CD8-positive, alpha-beta memory T cell (primary cell): ENCODE measurements at regions not wholly inside any gene's neighbourhood (a gene's known extent, or its start where the extent isn't known, plus 50 kb on each side); places are given as distances from the start of the nearest gene placed in this dataset.

Source experiments
- CTCF ChIA-PET: fragments of 350-600 bp; sonication (Branson Sonifier 250); formaldehyde crosslinking; loops from one replicate; lab custom pipeline; 2021; ENCODE audit warnings: antibody characterized with exemption; lab: Charles Lee
- POLR2A ChIA-PET: fragments of 350-600 bp; sonication (Branson Sonifier 250); formaldehyde crosslinking; loops from one replicate; lab custom pipeline; 2021; ENCODE audit warnings: antibody characterized with exemption; lab: Charles Lee
- DNase-seq, 5 donors: peaks; one replicate each; pipeline versions ENCODE4 v3.0.0 to v3.0.0-alpha.2; 2020 to 2022; ENCODE audit warnings: mixed read lengths in 1 of 5
- H3K27ac ChIP-seq: one replicate; pipeline ENCODE4 v1.7.0; 2013; ENCODE audit warnings: low read depth, mild to moderate bottlenecking, low read length, moderate library complexity
- H3K27me3 ChIP-seq: 2 replicates; pipeline ENCODE4 v1.7.0; 2013; ENCODE audit warnings: low read length, mild to moderate bottlenecking; ENCODE audit not compliant: insufficient read depth, poor library complexity, severe bottlenecking
- H3K36me3 ChIP-seq: 2 replicates; pipeline ENCODE4 v1.7.0; 2013; ENCODE audit warnings: mild to moderate bottlenecking, low read length, moderate library complexity; ENCODE audit not compliant: insufficient read depth
- H3K4me1 ChIP-seq: 2 replicates; pipeline ENCODE4 v1.7.0; 2013; ENCODE audit warnings: mild to moderate bottlenecking, low read length, moderate library complexity; ENCODE audit not compliant: insufficient read depth
- H3K4me3 ChIP-seq: 2 replicates; pipeline ENCODE4 v1.7.0; 2013; ENCODE audit warnings: mild to moderate bottlenecking, low read length
- H3K9me3 ChIP-seq: 2 replicates; pipeline ENCODE4 v1.7.0; 2013; ENCODE audit warnings: mild to moderate bottlenecking, low read length
- H3K27ac Mint-ChIP-seq, 8 donors: one replicate each; pipeline ENCODE4 v1.8.0; 2020 to 2021; ENCODE audit warnings: mixed read lengths in 8 of 8, mild to moderate bottlenecking in 6 of 8, inconsistent platforms in 3 of 8, moderate library complexity in 3 of 8
- H3K27me3 Mint-ChIP-seq, 2 donors: one replicate each; pipeline ENCODE4 v1.8.0; 2020 to 2021; ENCODE audit warnings: mixed read lengths in 2 of 2, mild to moderate bottlenecking in 1 of 2, moderate library complexity in 1 of 2
- H3K36me3 Mint-ChIP-seq, 3 donors: one replicate each; pipeline ENCODE4 v1.8.0; 2020 to 2021; ENCODE audit warnings: mixed read lengths in 3 of 3, inconsistent platforms in 1 of 3, mild to moderate bottlenecking in 1 of 3
- H3K4me1 Mint-ChIP-seq, 3 donors: one replicate each; pipeline ENCODE4 v1.8.0; 2020 to 2021; ENCODE audit warnings: mixed read lengths in 3 of 3, inconsistent platforms in 1 of 3, mild to moderate bottlenecking in 1 of 3
- H3K4me3 Mint-ChIP-seq, 7 donors: one replicate each; pipeline ENCODE4 v1.8.0; 2020 to 2021; ENCODE audit warnings: mixed read lengths in 7 of 7, mild to moderate bottlenecking in 6 of 7, moderate library complexity in 4 of 7, inconsistent platforms in 2 of 7
- H3K9me3 Mint-ChIP-seq, 5 donors: one replicate each; pipeline ENCODE4 v1.8.0; 2020 to 2022; ENCODE audit warnings: mixed read lengths in 5 of 5, mild to moderate bottlenecking in 3 of 5, moderate library complexity in 2 of 5, inconsistent platforms in 1 of 5

DNA sequence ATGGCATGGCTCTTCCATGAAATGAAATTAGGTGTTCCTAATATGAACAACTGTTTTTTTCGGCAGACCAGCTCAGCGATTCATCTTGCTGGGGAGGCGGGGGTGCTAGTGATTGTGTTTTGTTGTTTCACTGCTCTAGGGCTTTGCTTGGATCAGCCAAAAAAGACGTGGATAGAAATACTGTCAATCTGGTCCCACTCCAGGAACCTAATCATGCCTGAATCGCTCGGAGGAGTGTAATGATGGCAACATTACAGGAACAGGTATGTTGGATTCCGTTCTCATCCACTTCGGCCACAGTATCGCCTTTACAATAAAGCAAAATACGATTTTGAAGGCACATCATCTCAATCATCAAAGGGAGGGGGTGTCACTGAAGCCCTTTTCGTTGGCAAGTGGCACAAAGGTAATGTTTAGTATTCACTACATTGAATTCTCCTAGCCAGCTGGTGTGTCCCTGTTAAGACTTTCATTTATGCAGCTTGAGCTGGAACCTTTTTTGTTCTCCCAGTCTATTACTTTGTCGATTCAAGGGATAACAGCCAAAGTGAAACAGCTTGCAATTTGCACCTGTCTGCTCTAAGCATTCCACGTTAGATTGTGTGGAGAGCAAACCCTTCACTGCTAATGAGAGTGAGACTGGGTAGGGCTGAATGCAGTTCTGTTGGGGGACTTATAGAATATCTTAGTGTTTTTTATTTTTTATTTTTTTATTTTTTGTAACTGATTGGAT lies 477.7 kb downstream of the TFAP2A start:
- no peaks in the 10 kb centered on the region for H3K9me3 ChIP-seq
- Mint-ChIP-seq H3K4me3 (no peak overlapping the region), H3K27me3 (no peaks in the 10 kb centered on the region)

DNA sequence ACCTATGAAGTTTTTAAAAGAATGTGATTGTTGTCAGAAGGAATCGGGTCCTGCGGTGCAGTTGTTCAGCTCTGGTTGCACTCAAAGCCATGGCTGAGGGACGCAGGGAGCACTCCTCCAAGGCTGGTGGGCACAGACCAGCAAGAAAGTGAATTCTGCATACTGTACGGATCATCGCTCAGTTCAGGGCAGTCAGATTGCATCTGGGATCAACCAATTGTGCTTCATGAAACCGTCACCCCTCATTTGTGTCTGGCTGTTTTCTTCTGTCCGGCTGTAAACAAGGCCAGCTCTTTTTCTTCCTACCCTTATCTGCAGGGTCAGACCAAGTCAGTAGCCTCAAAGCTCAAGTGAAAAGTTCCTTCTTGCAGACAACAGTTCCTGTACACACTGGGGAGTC lies 478.3 kb downstream of the TFAP2A start:
- H3K9me3 ChIP-seq: no peaks in the 10 kb centered on the region
- Mint-ChIP-seq H3K4me3 (no peak overlapping the region), H3K9me3 (peaks cover 0 to 2% (median under 1%) of the 10 kb centered on the region in 5 donors), H3K36me3 (no peaks in the 10 kb centered on the region), H3K27me3 (no peaks in the 10 kb centered on the region), H3K27ac (no peak overlapping the region), H3K4me1 (no peaks in the 10 kb centered on the region)
- H3K27me3 ChIP-seq: no peaks in the 10 kb centered on the region
- H3K27ac ChIP-seq: no peak overlapping the region
- POLR2A ChIA-PET: no interaction called here
- no peaks in the 10 kb centered on the region for H3K4me1 ChIP-seq
- H3K36me3 ChIP-seq: no peaks in the 10 kb centered on the region
- DNase-seq: no peak
- H3K4me3 ChIP-seq: no peak overlapping the region
- CTCF ChIA-PET: no interaction called here

More for the DNA sequence above, 477.7 kb downstream of the TFAP2A start:
- Histone ChIP-seq H3K4me3 (no peak overlapping the region), H3K27me3 (no peaks in the 10 kb centered on the region), H3K27ac (no peak overlapping the region), H3K4me1 (no peaks in the 10 kb centered on the region), H3K36me3 (no peaks in the 10 kb centered on the region)
- Mint-ChIP-seq H3K27ac (no peak overlapping the region), H3K36me3 (no peaks in the 10 kb centered on the region), H3K4me1 (no peaks in the 10 kb centered on the region), H3K9me3 (peaks cover 0 to 4% (median 1%) of the 10 kb centered on the region in 5 donors)
- CTCF ChIA-PET: no interaction called here
- POLR2A ChIA-PET: no interaction called here
- DNase-seq: no peak

DNA sequence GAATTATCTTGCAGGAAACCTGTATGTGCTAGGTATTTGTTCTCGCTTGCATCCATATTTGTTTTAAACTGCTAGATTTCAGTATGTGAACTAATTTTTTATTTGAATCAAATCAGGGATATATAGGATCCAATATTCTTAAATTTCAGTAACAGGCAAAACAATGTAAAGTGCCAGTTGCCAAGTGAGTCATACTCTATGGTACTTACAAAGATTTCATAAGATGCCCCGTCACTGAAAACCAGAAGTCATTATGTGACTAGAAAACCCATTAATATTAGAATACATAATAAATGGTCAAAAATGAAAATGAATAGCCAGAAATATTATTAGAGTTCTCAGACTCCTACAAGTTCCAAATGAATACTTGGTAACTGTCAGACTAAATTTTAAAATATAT lies 481.2 kb downstream of the TFAP2A start:
- H3K4me3 Mint-ChIP-seq: no peak overlapping the region
- H3K4me1 Mint-ChIP-seq: no peaks in the 10 kb centered on the region
- no peak overlapping the region for H3K27ac Mint-ChIP-seq
- Histone ChIP-seq H3K9me3 (no peaks in the 10 kb centered on the region), H3K4me3 (no peak overlapping the region), H3K27me3 (no peaks in the 10 kb centered on the region), H3K27ac (no peak overlapping the region), H3K36me3 (no peaks in the 10 kb centered on the region), H3K4me1 (no peaks in the 10 kb centered on the region)
- H3K9me3 Mint-ChIP-seq: peaks cover 0 to 6% (median 0%) of the 10 kb centered on the region in 5 donors
- ChIA-PET POLR2A (no interaction called here), CTCF (no interaction called here)
- H3K36me3 Mint-ChIP-seq: no peaks in the 10 kb centered on the region
- H3K27me3 Mint-ChIP-seq: no peaks in the 10 kb centered on the region
- no peak for DNase-seq

GRCh38 chr6:9927275-9927674 lies 487.6 kb downstream of the TFAP2A start:
- ChIA-PET POLR2A (no interaction called here), CTCF (no interaction called here)
- Mint-ChIP-seq H3K36me3 (no peaks in the 10 kb centered on the region), H3K4me1 (no peaks in the 10 kb centered on the region), H3K27ac (no peak overlapping the region), H3K27me3 (no peaks in the 10 kb centered on the region), H3K4me3 (no peak overlapping the region), H3K9me3 (peaks cover 0 to 16% (median 4%) of the 10 kb centered on the region in 5 donors)
- Histone ChIP-seq H3K27ac (no peak overlapping the region), H3K9me3 (no peaks in the 10 kb centered on the region), H3K4me1 (no peaks in the 10 kb centered on the region), H3K36me3 (no peaks in the 10 kb centered on the region), H3K27me3 (no peaks in the 10 kb centered on the region), H3K4me3 (no peak overlapping the region)
- DNase-seq: no peak

- Histone ChIP-seq H3K36me3 (no peaks in the 10 kb centered on the region), H3K9me3 (no peaks in the 10 kb centered on the region), H3K27ac (no peak overlapping the region), H3K27me3 (no peaks in the 10 kb centered on the region), H3K4me1 (no peaks in the 10 kb centered on the region), H3K4me3 (no peak overlapping the region)
- H3K9me3 Mint-ChIP-seq: peaks cover 0 to 16% (median 4%) of the 10 kb centered on the region in 5 donors
- H3K36me3 Mint-ChIP-seq: no peaks in the 10 kb centered on the region
- H3K4me1 Mint-ChIP-seq: no peaks in the 10 kb centered on the region
- H3K4me3 Mint-ChIP-seq: no peak overlapping the region
- H3K27ac Mint-ChIP-seq: no peak overlapping the region
- CTCF ChIA-PET: no interaction called here
- POLR2A ChIA-PET: no interaction called here
- H3K27me3 Mint-ChIP-seq: no peaks in the 10 kb centered on the region
- DNase-seq: no peak
These were observed 489.9 kb downstream of the TFAP2A start for GRCh38 chr6:9924971-9925370.

- Mint-ChIP-seq H3K4me3 (no peak overlapping the region), H3K36me3 (no peaks in the 10 kb centered on the region), H3K4me1 (no peaks in the 10 kb centered on the region), H3K9me3 (peaks cover 0 to 10% (median 3%) of the 10 kb centered on the region in 5 donors), H3K27me3 (no peaks in the 10 kb centered on the region), H3K27ac (no peak overlapping the region)
- Histone ChIP-seq H3K9me3 (no peaks in the 10 kb centered on the region), H3K4me1 (no peaks in the 10 kb centered on the region), H3K27me3 (no peaks in the 10 kb centered on the region), H3K27ac (no peak overlapping the region), H3K36me3 (no peaks in the 10 kb centered on the region), H3K4me3 (no peak overlapping the region)
- no peak for DNase-seq
- ChIA-PET POLR2A (no interaction called here), CTCF (no interaction called here)
These were observed 493.5 kb downstream of the TFAP2A start for GRCh38 chr6:9921366-9921765.

DNA sequence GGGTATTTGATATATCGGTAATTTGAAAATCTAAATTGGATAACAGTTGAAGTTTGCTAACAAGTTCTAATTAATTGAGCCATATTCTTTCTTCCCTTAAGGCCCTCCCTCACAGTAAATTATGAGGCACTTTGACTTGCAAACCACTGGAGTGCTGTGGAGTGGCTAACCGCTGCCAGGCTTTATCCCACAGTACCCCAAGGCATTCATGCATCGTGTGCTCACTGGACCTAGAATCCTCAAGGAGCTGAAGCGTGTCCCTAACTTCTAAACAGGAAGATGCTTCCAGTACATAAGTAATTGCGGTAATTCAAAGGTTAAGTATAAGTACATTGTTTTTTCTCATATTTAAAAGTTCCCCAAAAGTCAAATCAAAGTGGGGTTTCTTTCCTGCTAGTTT lies 499.9 kb downstream of the TFAP2A start:
- Mint-ChIP-seq H3K4me1 (no peaks in the 10 kb centered on the region), H3K4me3 (no peak overlapping the region), H3K9me3 (peaks cover 0 to 4% (median 2%) of the 10 kb centered on the region in 5 donors), H3K27ac (no peak overlapping the region), H3K27me3 (peaks cover 0 to 2% of the 10 kb centered on the region in 2 donors), H3K36me3 (no peaks in the 10 kb centered on the region)
- Histone ChIP-seq H3K27me3 (no peaks in the 10 kb centered on the region), H3K9me3 (no peaks in the 10 kb centered on the region), H3K4me1 (no peaks in the 10 kb centered on the region), H3K36me3 (no peaks in the 10 kb centered on the region), H3K27ac (no peak overlapping the region), H3K4me3 (no peak overlapping the region)
- no peak for DNase-seq
- ChIA-PET CTCF (no interaction called here), POLR2A (no interaction called here)

DNA sequence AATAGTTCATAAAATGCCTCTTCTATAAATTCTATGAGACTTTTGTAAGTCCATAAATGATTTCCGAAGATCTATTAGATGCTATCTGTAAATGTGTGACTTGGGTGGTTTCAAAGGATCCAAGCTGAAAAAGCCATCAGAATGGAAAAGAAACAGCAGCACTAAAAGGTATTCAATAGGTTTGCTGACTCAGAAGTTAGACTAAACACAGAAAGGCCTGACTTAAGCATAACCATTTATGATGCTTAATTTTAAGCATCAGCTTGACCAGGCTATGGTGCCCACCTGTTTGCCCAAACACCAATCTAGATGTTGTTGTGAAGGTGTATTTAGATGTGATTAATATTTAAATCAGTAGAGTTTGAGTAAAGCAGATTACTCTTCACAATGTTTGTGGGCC lies 513.5 kb downstream of the TFAP2A start:
- Mint-ChIP-seq H3K27me3 (no peaks in the 10 kb centered on the region), H3K9me3 (peaks cover 0 to 10% (median under 1%) of the 10 kb centered on the region in 5 donors), H3K4me3 (no peak overlapping the region), H3K36me3 (no peaks in the 10 kb centered on the region), H3K27ac (no peak overlapping the region), H3K4me1 (no peaks in the 10 kb centered on the region)
- no peaks in the 10 kb centered on the region for H3K27me3 ChIP-seq
- H3K9me3 ChIP-seq: no peaks in the 10 kb centered on the region
- ChIA-PET POLR2A (no interaction called here), CTCF (no interaction called here)
- no peaks in the 10 kb centered on the region for H3K4me1 ChIP-seq
- H3K27ac ChIP-seq: no peak overlapping the region
- no peak for DNase-seq
- H3K36me3 ChIP-seq: no peaks in the 10 kb centered on the region
- H3K4me3 ChIP-seq: no peak overlapping the region
